Suprapubic skin (tissue), 4 donors: ENCODE measurements at regions not wholly inside any gene's neighbourhood (a gene's known extent, or its start where the extent isn't known, plus 50 kb on each side); places are given as distances from the start of the nearest gene placed in this dataset.

Experiments used
- DNase-seq, 2 donors: peaks; one replicate each; pipeline ENCODE4 v3.0.0-alpha.2; 2019; ENCODE audit warnings: low spot score in 2 of 2
- H3K27ac ChIP-seq: fragments of 200-600 bp; sonication (generic); one replicate; pipeline ENCODE4 v1.5.1; 2019
- H3K27me3 ChIP-seq: fragments of 200-600 bp; sonication (generic); one replicate; pipeline ENCODE4 v1.5.1; 2019
- H3K36me3 ChIP-seq: fragments of 200-600 bp; sonication (generic); one replicate; pipeline ENCODE4 v1.5.1; 2019
- H3K4me1 ChIP-seq: fragments of 200-600 bp; sonication (generic); one replicate; pipeline ENCODE4 v1.5.1; 2019
- H3K4me3 ChIP-seq: fragments of 200-600 bp; sonication (generic); one replicate; pipeline ENCODE4 v1.5.1; 2019; ENCODE audit warnings: mild to moderate bottlenecking
- H3K9me3 ChIP-seq: fragments of 200-600 bp; sonication (generic); one replicate; pipeline ENCODE4 v1.5.1; 2019
- EP300 ChIP-seq: sonication (generic); formaldehyde crosslinking; IDR thresholded peaks from one replicate; pipeline ENCODE4 v1.6.1; 2017; ENCODE audit warnings: antibody characterized with exemption
- POLR2A ChIP-seq, 2 donors: fragments of 450-650 bp; IDR thresholded peaks; one replicate each; pipeline ENCODE4 v1.6.1; 2017; ENCODE audit warnings: antibody characterized with exemption in 2 of 2, mild to moderate bottlenecking in 2 of 2, moderate library complexity in 2 of 2
- POLR2AphosphoS5 ChIP-seq, 3 donors: sonication (generic); formaldehyde crosslinking; IDR thresholded peaks; one replicate each; pipeline ENCODE4 v1.6.1; 2017; ENCODE audit warnings: antibody characterized with exemption in 3 of 3
- WGBS: methylation state at CpG from one replicate; pipeline ENCODE4 v1.1.5; 2018; 5-methylcytosine and 5-hydroxymethylcytosine counted together
- TF ChIP-seq, protein P1 (sequence below), 2 donors: fragments of 200-600 bp in 1 of 2; fragments of 450-650 bp in 1 of 2; sonication (generic) in 1 of 2; IDR thresholded peaks; one replicate each; pipeline ENCODE4 v1.5.1; 2016 to 2019; ENCODE audit warnings: antibody characterized with exemption in 2 of 2, mild to moderate bottlenecking in 1 of 2, moderate library complexity in 1 of 2

DNA sequence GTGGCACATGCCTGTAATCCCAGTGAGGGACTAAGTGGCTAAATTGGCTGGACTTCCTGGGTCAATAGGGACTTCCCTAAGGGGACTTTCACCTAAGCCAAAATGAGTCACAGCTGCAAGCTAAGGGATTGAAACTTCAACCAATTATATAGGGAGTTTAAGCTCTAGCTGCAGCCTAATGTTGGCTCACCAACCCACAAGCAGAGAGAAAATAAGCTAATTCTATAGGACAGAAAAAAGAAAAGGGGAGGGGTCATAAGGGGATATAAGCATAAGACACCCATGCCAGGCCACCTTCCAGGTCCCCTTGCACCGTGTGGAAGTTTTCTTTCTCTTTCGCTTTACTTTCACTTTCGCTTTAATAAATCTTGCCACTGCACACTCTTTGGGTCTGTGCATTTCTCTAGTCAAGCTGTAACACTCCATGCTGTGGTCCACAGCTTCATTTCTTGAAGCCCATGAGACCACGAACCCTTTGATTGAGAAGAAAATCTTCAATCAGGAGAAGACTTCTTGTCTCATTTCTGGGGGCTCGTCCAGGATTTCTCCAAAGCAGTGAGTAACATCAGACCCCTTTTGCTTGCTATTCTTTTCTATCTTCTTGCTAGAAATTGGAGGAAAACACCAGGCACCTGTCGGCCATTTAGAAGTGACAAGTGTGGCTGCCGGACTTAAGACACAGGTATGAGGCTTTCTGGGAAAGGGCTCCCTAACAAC, 192.3 kb downstream of the IGSF11 start:
- WGBS: 93% methylated on average over 7 of the region's 7 CpGs
- H3K4me1 ChIP-seq: no peaks in the 10 kb centered on the region
- peaks cover 13% of the 10 kb centered on the region for H3K9me3 ChIP-seq
- H3K27me3 ChIP-seq: no peaks in the 10 kb centered on the region
- H3K27ac ChIP-seq: no peak overlapping the region
- H3K36me3 ChIP-seq: no peaks in the 10 kb centered on the region
- H3K4me3 ChIP-seq: no peak overlapping the region
- no peak for DNase-seq
- no peak for TF ChIP-seq EP300
- no peak for TF ChIP-seq POLR2AphosphoS5 (IDR thresholded peaks at IDR 0.05)
- TF ChIP-seq, protein P1, sequence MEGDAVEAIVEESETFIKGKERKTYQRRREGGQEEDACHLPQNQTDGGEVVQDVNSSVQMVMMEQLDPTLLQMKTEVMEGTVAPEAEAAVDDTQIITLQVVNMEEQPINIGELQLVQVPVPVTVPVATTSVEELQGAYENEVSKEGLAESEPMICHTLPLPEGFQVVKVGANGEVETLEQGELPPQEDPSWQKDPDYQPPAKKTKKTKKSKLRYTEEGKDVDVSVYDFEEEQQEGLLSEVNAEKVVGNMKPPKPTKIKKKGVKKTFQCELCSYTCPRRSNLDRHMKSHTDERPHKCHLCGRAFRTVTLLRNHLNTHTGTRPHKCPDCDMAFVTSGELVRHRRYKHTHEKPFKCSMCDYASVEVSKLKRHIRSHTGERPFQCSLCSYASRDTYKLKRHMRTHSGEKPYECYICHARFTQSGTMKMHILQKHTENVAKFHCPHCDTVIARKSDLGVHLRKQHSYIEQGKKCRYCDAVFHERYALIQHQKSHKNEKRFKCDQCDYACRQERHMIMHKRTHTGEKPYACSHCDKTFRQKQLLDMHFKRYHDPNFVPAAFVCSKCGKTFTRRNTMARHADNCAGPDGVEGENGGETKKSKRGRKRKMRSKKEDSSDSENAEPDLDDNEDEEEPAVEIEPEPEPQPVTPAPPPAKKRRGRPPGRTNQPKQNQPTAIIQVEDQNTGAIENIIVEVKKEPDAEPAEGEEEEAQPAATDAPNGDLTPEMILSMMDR (IDR thresholded peaks at IDR 0.05): no peak
- TF ChIP-seq POLR2A (IDR thresholded peaks at IDR 0.05): no peak

DNA sequence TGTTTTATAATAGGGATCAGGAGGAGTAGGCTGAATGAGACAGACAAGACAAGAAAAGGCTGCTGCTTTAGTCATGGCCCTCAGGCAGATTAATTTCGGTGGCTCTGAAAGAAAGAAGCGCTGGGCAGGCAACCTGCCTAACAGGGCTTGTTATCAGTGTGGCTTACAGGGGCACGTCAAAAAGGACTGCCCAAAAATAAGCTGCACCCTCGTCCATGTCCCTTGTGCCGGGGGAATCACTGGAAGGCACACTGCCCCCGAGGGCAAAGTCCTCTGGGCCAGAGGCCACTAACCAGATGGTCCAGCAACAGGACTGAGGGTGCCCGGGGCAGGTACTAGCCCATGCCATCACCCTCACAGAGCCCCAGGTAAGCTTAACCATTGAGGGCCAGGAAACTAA, 188.5 kb downstream of the IGSF11 start:
- H3K27me3 ChIP-seq: no peaks in the 10 kb centered on the region
- H3K36me3 ChIP-seq: no peaks in the 10 kb centered on the region
- DNase-seq: no peak
- 80% methylated on average over 7 of the region's 7 CpGs for WGBS
- no peak overlapping the region for H3K27ac ChIP-seq
- H3K4me1 ChIP-seq: no peaks in the 10 kb centered on the region
- peaks cover 13% of the 10 kb centered on the region for H3K9me3 ChIP-seq
- no peak overlapping the region for H3K4me3 ChIP-seq
- no peak for TF ChIP-seq EP300
- TF ChIP-seq POLR2A (IDR thresholded peaks at IDR 0.05): no peak
- TF ChIP-seq POLR2AphosphoS5 (IDR thresholded peaks at IDR 0.05): no peak
- TF ChIP-seq, protein P1 (IDR thresholded peaks at IDR 0.05): no peak
